NCI-H82 treated with DMSO at 0.1 percent for 48 hours (cell line): ENCODE measurements at regions not wholly inside any gene's neighbourhood (a gene's known extent, or its start where the extent isn't known, plus 50 kb on each side); places are given as distances from the start of the nearest gene placed in this dataset.

ENCODE experiments used
- DNase-seq: peaks from one replicate; lab custom pipeline; 2025; ENCODE audit not compliant: unreplicated experiment; lab: John Stamatoyannopoulos, UW

DNA sequence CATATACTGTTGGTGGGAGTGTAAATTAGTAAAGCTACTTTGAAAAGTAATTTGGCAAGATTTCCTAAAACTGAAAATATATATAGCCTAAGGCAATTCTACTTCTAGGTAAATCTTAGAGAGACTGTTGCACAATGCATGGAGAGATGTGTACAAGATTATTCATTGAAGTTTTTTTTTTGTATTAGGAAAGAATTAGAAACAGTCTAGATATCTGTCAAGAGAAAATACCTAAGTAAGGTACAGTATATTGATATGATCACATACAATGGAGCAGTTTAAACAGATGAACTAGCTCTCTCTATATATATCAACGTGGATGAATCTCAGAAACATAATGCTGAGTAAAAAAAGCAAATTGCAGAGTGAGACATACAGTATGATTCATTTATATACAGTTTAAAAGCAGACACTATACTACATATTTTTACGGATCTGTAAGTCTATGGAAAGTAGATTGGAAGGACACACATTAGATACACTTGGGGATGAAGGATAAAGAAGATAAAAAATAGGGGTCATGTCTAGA, 59.3 kb upstream of the ACVR1 start:
- no peak for DNase-seq

DNA sequence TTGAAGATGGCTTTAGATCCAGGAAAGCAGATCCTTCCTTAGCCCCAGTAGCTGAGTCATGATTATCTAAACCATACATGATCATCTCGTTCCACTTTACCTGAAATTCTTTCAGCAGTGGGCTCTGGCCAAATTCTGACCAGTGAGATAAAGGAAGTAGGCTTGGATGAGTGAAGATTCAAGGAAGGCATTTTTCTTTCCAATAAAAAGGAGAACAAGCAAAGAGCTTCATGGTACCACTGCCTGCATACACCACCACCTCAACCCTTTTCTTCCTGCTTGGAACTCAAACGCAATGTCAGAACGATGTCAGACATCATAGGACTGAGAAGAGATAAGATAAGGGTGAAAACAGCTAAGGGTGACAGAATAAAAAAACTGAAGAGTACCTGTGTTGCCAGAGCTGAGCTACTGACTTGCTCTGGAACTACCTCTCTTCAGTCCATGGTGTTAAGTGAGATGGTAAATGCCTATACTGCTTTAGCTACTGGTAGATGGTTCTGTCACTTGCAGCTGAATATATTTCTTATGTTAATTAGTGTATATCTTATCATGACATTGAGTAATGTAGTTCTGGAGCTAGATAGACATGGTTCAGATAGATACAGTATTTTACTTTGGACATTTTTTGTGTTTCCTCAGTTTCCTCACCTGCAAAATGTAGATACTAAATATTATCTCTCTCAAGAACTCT, 58.7 kb upstream of the ACVR1 start:
- DNase-seq: no peak

DNA sequence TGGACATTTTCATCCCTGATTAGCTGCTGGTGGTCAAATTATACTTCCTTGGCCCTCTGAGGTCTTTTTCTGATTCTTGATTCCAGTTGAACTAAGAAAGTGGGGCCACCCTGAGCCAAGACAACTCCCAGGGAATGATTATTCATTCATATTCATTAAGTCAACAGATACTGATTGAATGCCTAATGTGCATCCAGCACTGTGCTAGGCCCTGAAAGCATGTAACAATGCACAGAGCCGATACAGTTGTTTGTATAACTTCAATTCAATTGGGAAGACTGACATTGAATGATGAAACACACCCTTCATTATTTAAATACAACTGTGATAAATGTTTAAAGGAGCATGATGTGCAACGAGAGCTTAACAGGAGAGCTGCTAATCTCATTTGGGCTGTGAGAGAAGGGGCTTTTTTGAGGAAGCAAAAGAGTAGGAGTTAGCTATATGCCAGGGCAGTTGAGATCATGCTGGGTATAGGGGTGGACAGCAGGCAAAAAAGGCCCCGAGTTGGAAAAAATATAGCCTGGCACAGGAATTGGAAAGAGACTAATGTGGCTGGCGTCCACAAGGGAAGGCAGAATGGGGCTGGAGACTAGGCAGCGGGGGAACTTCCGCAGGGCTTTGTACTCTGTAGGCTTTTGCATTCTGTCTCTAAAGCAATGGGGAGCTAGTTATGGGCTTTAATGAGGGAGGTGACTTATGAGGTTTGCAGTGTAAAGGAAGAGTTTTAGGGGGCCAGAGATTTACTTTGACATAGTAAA, 57.2 kb upstream of the ACVR1 start:
- DNase-seq: peak; percentile 17

DNA sequence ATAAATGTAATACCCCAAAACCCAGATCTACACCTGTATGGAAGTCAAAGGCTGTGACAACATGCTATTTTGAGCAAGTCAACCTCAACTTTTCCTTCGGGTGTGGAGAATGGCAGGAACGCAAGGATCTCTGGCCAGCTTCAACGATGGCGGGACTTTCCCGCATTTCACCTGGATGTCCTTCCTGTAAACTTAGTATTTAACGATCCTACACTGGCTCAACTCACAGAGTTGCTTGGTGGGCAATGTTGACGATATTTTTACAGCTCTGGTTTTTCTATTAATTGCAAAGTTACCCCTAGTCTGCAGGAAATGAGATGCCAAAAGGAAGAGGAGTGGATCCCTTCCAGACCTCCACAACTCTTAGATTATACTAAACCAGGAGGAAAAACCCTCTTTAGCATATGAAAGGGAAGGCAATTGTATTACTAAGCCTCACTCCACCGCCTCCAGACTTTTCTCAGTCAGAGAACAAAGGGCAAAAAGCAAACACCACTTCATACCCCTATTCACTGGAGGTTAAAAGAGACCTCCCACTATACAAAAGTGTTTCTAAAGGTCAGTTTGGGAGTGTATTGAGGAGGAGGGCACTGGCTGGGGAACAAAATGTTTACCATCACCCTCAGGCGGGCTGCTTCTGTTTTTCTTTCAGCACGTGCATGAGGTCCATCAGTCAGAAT, 56.5 kb upstream of the ACVR1 start:
- DNase-seq: no peak

DNA sequence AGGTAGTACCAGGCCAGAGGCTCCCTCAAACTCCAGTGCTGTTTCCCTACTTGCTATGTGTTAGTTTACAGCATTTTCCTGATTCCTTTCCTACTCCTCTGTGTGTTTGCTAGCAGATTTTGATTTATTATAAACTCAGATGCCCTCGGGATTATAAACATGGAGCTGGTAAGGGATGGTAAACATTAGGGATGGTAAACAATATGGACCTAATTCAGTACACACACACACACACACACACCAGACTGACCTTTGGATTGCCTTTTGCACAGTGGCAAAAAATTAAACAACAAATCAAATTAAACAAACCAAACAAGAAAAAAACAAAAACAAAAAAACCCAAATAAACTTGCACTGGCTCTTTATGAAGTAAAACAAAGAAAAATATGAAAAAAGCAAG, 55.4 kb upstream of the ACVR1 start:
- no peak for DNase-seq

DNA sequence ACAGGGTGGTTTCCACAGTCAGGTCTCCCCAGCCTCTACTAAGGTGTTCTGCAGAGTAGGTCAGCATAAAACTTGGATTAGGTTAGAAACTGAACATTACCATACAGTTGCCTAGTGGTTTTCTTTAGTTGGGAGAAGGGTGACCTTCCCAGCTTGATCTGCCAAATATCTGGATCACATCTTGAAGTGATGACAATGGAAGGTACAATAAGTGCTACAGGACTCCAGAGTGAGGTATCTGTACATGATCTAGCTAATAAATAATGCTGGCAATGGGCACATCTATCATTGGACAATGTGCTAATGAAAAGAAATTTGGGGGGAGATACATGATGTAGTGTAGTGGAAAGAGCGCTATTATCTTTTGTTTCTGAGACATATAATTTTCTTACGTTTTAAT, 54.6 kb upstream of the ACVR1 start:
- DNase-seq: no peak

DNA sequence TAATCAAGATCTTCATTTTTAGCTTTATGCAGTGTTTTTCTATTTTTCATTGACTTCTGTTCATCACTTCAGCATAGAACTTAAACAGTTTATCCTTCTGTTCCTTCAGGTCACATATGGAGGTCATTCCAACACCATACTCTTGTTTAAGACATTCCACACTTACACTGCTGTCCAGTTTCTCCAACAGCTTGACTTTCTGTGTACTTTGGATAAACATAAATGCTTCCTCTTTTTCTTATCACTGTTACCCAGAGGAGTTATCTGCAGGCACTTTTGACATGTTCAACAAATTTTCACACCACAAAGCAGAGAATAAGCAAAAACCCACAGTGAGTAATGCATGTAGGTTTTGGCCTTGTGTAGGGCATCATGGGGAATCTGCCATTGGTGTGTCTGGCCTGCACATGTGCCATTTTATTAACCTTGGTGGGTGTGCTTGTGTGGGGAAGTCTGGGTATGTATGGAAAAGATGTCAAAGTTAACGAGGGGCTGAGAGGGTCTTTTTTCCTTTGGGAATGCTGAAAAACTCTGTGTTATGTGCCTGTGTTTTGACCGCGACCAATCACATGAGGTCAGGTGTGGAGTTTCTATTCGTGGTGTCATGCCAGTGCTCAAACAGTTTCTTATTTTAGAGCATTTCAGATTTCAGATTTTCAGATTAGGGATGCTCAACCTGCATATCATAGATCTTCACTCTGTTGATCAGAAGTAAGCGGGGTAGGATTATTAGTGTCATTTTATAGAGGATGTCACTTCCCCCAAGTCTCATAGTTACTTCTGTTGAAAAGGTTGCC, 53.9 kb upstream of the ACVR1 start:
- no peak for DNase-seq

DNA sequence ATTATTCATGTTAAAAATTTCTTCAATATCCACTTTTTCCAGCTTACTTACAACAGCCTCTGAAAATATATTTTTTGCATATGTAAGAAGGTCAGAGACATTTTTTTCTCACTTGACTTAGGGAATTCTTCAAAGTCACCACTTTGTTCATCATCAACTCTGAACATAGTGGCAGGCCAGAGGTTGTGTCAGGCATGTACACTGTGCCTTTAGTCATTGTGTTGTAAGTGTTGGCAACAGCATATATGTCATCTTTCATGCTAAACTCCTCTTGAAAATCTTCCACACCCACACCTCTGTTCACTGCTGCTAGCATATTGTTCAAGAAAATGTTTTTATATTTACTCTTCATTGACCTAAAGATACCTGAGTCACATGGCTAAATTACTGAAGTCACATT, 52.2 kb upstream of the ACVR1 start:
- DNase-seq: no peak

DNA sequence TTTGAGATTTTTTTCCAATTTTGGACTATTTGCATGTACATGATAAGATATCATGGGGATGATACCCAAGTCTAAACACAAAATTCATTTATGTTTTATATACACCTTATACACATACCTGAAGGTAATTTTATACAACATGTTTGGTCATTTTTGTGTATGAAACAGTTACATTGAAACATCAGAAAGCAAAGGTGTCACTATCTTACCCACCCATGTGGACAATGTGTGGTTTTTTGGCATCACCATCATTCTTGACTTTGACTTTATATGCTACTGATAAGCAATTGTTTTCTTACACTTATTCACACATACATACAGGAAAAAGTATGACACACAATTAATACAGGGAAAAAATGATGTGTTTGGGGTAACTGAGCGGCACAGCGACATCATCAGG, 51.0 kb upstream of the ACVR1 start:
- no peak for DNase-seq
